ENCODE measurements at regions not wholly inside any gene's neighbourhood (a gene's known extent, or its start where the extent isn't known, plus 50 kb on each side); places are given as distances from the start of the nearest gene placed in this dataset.

DNA sequence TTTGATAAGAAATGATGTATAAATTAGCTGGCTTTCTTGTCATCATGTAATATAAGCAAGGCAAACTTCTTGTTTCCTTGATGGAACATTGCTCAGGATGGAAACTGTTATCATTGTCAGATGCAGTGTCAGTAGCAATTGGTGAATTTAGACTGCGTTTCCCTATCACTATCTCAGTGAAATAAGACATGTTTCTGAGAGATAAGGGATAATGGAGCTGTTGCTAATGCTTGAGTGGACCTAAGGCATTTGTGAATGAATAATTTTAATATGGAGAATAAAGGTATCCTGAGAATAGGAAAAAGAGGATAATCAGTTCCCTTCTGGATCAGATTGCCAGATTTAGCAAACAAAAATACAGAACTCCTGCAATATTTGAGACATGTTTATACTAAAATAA is 160.9 kb downstream of the HLX start:
- Histone ChIP-seq H3K9ac (ENCODE audit: extremely low read depth, low read length, poor library complexity, severe bottlenecking) (no peak overlapping the region), H3K4me1 (ENCODE audit: control insufficient read depth, insufficient read depth, low read length) (no peaks in the 10 kb centered on the region), H3K9me3 (ENCODE audit: control insufficient read depth, low read length) (no peaks in the 10 kb centered on the region), H3K27me3 (ENCODE audit: control insufficient read depth, insufficient read depth, low read length, poor library complexity, severe bottlenecking) (no peaks in the 10 kb centered on the region), H3K36me3 (ENCODE audit: control insufficient read depth, insufficient read depth, low read length) (no peaks in the 10 kb centered on the region), H3K4me3 (ENCODE audit: low read length) (no peak overlapping the region), H3K27ac (ENCODE audit: low read depth, low read length) (no peak overlapping the region)
- TF ChIP-seq CTCF (conservative IDR thresholded peaks at IDR 0.05): no peak
- no peaks in the 10 kb centered on the region for H3K4me1 Mint-ChIP-seq
- no peak for DNase-seq
- 92% methylated on average over 1 of the region's 1 CpG; no CpG with 5 or more reads in 1 of the 2 experiments for WGBS, 2 experiments (ENCODE audit: insufficient coverage in 1 of 2, insufficient read length in 1 of 2)
- peaks cover 2% of the 10 kb centered on the region for H3K9me3 Mint-ChIP-seq
- H3K27me3 Mint-ChIP-seq (ENCODE audit: insufficient read depth): peaks cover under 1% of the 10 kb centered on the region
- H3K36me3 Mint-ChIP-seq (ENCODE audit: low read depth): no peaks in the 10 kb centered on the region
- no peak overlapping the region for H3K4me3 Mint-ChIP-seq
- no peak overlapping the region for H3K27ac Mint-ChIP-seq

DNA sequence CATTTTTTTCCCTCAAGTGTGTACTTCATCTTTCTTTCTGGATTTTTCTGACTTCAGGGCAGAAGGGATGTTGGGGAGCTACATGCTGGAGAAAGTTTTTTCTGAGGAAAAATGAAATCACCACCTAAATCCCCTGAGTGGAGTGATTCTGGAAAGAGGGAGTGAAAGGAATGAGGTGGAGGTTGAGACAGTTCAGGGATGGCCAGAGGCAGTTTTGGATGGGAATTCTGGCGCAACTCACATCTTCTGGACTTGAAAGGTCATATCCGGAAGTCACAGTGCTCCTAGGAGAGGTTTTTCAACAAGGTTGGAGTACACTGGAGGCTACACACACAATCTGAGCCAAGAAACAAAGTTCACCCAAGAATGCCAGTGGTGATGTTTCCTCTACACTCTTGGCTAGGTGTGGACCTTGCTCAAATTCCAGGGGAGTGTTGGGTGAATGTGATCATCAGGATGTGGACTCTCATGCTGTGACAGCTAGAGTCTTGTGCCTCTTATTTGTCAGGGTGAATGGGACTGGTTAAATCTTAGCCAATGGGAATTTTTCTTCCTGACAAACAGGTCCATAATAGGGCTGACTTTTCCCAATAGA is 161.5 kb downstream of the HLX start:
- no peak for TF ChIP-seq CTCF (conservative IDR thresholded peaks at IDR 0.05)
- H3K4me3 ChIP-seq (ENCODE audit: low read length): no peak overlapping the region
- no peaks in the 10 kb centered on the region for H3K36me3 Mint-ChIP-seq (ENCODE audit: low read depth)
- no peaks in the 10 kb centered on the region for H3K4me1 Mint-ChIP-seq
- WGBS, 2 experiments (ENCODE audit: insufficient coverage in 1 of 2, insufficient read length in 1 of 2): 95 to 100% methylated on average over 2 of the region's 2 CpGs
- no peaks in the 10 kb centered on the region for H3K36me3 ChIP-seq (ENCODE audit: control insufficient read depth, insufficient read depth, low read length)
- H3K27me3 ChIP-seq (ENCODE audit: control insufficient read depth, insufficient read depth, low read length, poor library complexity, severe bottlenecking): no peaks in the 10 kb centered on the region
- no peaks in the 10 kb centered on the region for H3K27me3 Mint-ChIP-seq (ENCODE audit: insufficient read depth)
- no peaks in the 10 kb centered on the region for H3K4me1 ChIP-seq (ENCODE audit: control insufficient read depth, insufficient read depth, low read length)
- no peak overlapping the region for H3K9ac ChIP-seq (ENCODE audit: extremely low read depth, low read length, poor library complexity, severe bottlenecking)
- H3K9me3 Mint-ChIP-seq: peaks cover 2% of the 10 kb centered on the region
- no peak overlapping the region for H3K27ac ChIP-seq (ENCODE audit: low read depth, low read length)
- H3K9me3 ChIP-seq (ENCODE audit: control insufficient read depth, low read length): no peaks in the 10 kb centered on the region
- DNase-seq: no peak
- no peak overlapping the region for H3K27ac Mint-ChIP-seq
- H3K4me3 Mint-ChIP-seq: no peak overlapping the region

- no peak for TF ChIP-seq CTCF (conservative IDR thresholded peaks at IDR 0.05)
- DNase-seq: no peak
- no peak overlapping the region for H3K4me3 Mint-ChIP-seq
- H3K27me3 ChIP-seq (ENCODE audit: control insufficient read depth, insufficient read depth, low read length, poor library complexity, severe bottlenecking): no peaks in the 10 kb centered on the region
- H3K36me3 Mint-ChIP-seq (ENCODE audit: low read depth): no peaks in the 10 kb centered on the region
- H3K27ac ChIP-seq (ENCODE audit: low read depth, low read length): no peak overlapping the region
- H3K4me3 ChIP-seq (ENCODE audit: low read length): no peak overlapping the region
- peaks cover 3% of the 10 kb centered on the region for H3K4me1 Mint-ChIP-seq
- no peaks in the 10 kb centered on the region for H3K36me3 ChIP-seq (ENCODE audit: control insufficient read depth, insufficient read depth, low read length)
- H3K27ac Mint-ChIP-seq: no peak overlapping the region
- no peaks in the 10 kb centered on the region for H3K4me1 ChIP-seq (ENCODE audit: control insufficient read depth, insufficient read depth, low read length)
- peaks cover 9% of the 10 kb centered on the region for H3K9me3 Mint-ChIP-seq
- no peaks in the 10 kb centered on the region for H3K9me3 ChIP-seq (ENCODE audit: control insufficient read depth, low read length)
- peaks cover 6% of the 10 kb centered on the region for H3K27me3 Mint-ChIP-seq (ENCODE audit: insufficient read depth)
- H3K9ac ChIP-seq (ENCODE audit: extremely low read depth, low read length, poor library complexity, severe bottlenecking): no peak overlapping the region
Observed at GRCh38 chr1:221044538-221044937, 165.3 kb downstream of the HLX start.
